Muscle of leg (tissue), 3 donors: ENCODE measurements at regions not wholly inside any gene's neighbourhood (a gene's known extent, or its start where the extent isn't known, plus 50 kb on each side); places are given as distances from the start of the nearest gene placed in this dataset.
"Not testable (repeated sequence)": the region's sequence is repeated elsewhere in the genome, so short reads cannot be mapped to it uniquely, and the experiment has no call there.

ENCODE experiments used
- DNase-seq: peaks from one replicate; pipeline ENCODE4 v3.0.0; 2013
- H3K27ac ChIP-seq: one replicate; pipeline ENCODE4 v1.5.1; 2013; ENCODE audit warnings: mild to moderate bottlenecking, low read length, control low read depth
- H3K27me3 ChIP-seq: one replicate; pipeline ENCODE4 v1.6.1; 2013; ENCODE audit warnings: low read length; ENCODE audit not compliant: control insufficient read depth, insufficient read depth
- H3K36me3 ChIP-seq: one replicate; pipeline ENCODE4 v1.6.1; 2013; ENCODE audit warnings: low read length; ENCODE audit not compliant: control insufficient read depth, insufficient read depth
- H3K4me1 ChIP-seq: one replicate; pipeline ENCODE4 v1.6.1; 2013; ENCODE audit warnings: low read length; ENCODE audit not compliant: control insufficient read depth, insufficient read depth
- H3K4me3 ChIP-seq: one replicate; pipeline ENCODE4 v1.5.1; 2013; ENCODE audit warnings: low read length, control low read depth
- H3K9me3 ChIP-seq: replicated peaks from 2 replicates; pipeline ENCODE4 v1.6.1; 2013; ENCODE audit warnings: low read depth, low read length; ENCODE audit not compliant: control insufficient read depth
- WGBS: methylation state at CpG from one replicate; pipeline ENCODE4 v1.1.5; 2013; ENCODE audit warnings: missing lambda C conversion rate; ENCODE audit not compliant: insufficient coverage; 5-methylcytosine and 5-hydroxymethylcytosine counted together

DNA sequence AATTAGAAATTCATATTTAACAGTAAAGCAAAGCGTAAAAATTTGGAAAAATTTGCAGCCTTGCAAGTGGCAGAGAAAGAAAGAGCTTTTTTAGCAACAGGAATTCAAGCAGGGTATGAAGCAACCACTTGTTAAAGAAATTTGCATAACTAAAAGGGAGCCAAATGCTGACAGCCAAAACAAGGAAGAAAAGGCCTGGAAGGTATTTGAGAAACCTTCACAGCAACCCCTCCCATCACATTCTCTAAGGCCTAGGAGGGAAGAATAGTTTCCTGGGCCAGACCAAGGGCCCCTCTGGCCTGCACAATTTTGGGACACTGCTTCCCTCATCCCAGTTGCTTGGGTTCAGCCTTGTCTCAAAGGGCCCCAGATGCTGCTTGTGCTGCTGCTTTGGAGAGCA is 672.4 kb upstream of the TMPRSS15 start:
- H3K27ac ChIP-seq = no peak overlapping the region
- no peaks in the 10 kb centered on the region for H3K4me1 ChIP-seq
- DNase-seq = no peak
- WGBS = no CpG with 5 or more reads among the region's 1 CpG
- H3K27me3 ChIP-seq = no peaks in the 10 kb centered on the region
- H3K36me3 ChIP-seq = no peaks in the 10 kb centered on the region
- no peak overlapping the region for H3K4me3 ChIP-seq
- H3K9me3 ChIP-seq = peaks cover 15% of the 10 kb centered on the region

DNA sequence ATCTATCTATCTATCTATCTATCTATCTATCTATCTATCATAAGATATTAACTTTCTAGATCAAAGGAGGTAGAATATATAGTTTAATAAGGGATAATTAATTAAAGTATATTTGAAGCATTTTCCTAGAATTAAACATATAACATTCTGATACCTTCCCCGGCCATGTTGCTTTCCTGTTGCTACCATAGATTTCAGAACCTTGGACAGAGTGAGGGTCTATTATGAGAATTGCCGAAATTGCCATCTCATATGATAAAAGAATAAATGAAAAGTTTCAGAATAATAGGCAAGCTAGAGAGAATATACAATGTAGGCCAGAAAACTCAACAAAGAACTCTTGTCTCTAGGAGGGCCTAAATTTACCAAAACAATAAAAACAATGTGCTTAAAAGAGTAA is 706.1 kb upstream of the TMPRSS15 start:
- WGBS = no CpG with 5 or more reads among the region's 2 CpGs
- no peak for DNase-seq
- no peak overlapping the region for H3K4me3 ChIP-seq

DNA sequence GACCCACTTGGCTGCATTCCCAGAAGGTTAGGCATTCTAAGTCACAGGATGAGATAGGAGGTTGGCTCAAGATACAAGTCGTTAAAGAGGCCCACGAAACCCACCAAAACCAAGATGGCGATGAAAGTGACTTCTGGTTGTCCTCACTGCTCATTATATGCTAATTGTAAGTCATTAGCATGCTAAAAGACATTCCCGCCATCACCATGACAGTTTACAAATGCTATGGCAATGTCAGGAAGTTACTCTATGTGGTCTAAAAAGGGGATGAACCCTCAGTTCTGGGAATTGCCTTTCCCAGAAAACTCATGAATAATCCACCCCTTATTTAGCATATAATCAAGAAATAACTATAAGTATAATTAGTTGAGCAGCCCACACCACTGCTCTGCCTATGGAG is 715.7 kb upstream of the TMPRSS15 start:
- H3K27me3 ChIP-seq, H3K4me3 ChIP-seq: not testable (repeated sequence)
- no CpG with 5 or more reads among the region's 4 CpGs for WGBS

More for the DNA sequence above, 706.1 kb upstream of the TMPRSS15 start:
- no peaks in the 10 kb centered on the region for H3K27me3 ChIP-seq
- no peaks in the 10 kb centered on the region for H3K36me3 ChIP-seq
- no peak overlapping the region for H3K27ac ChIP-seq
- H3K9me3 ChIP-seq = no peaks in the 10 kb centered on the region
- no peaks in the 10 kb centered on the region for H3K4me1 ChIP-seq

DNA sequence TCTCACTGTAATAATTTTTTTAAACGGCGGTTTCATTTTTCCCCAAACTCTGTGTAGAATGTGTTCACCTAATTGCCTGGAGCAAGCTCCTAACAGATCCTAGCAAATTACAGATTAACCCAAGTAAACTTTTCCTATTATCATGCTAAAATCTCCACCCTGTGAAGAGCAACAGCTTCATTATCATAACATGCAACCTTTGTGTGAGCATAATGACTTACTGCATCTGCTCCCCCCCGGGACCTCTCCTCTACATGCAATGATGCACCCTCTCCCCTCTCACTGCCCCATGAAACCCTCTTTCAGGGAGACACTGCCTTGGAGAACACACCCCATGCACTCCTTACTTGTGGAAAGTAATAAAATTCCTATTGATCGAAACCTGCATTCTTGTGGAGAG is 717.0 kb upstream of the TMPRSS15 start:
- no peak for DNase-seq
- Histone ChIP-seq H3K27ac (no peak overlapping the region), H3K36me3 (no peaks in the 10 kb centered on the region), H3K4me3 (no peak overlapping the region), H3K4me1 (no peaks in the 10 kb centered on the region), H3K9me3 (no peaks in the 10 kb centered on the region), H3K27me3 (no peaks in the 10 kb centered on the region)
- 92% methylated on average over 2 of the region's 4 CpGs for WGBS

More for the DNA sequence above, 715.7 kb upstream of the TMPRSS15 start:
- H3K9me3 ChIP-seq, H3K4me1 ChIP-seq, DNase-seq, H3K36me3 ChIP-seq, H3K27ac ChIP-seq: not testable (repeated sequence)

DNA sequence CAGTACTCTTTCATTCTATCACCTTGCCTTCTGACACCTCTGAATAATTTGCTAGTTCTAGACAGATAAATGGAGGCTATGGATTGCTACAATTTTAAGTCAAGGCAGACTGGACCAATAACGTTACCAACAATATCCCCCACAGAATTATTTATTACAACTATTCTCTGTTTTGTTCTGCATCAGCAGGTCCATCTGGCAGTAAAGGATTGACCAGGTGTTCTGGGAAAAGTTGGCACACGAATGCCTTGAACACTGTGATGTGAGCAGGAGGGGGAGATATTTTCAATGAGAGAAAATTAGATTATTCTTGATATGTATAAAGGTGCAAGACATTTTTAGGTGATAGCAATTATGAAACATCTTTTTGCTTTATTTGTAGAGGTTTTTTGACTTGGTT is 718.8 kb upstream of the TMPRSS15 start:
- Histone ChIP-seq H3K36me3 (no peaks in the 10 kb centered on the region), H3K27ac (no peak overlapping the region), H3K4me3 (no peak overlapping the region), H3K4me1 (no peaks in the 10 kb centered on the region), H3K27me3 (no peaks in the 10 kb centered on the region), H3K9me3 (no peaks in the 10 kb centered on the region)
- WGBS = 50% methylated on average over 1 of the region's 2 CpGs
- no peak for DNase-seq

DNA sequence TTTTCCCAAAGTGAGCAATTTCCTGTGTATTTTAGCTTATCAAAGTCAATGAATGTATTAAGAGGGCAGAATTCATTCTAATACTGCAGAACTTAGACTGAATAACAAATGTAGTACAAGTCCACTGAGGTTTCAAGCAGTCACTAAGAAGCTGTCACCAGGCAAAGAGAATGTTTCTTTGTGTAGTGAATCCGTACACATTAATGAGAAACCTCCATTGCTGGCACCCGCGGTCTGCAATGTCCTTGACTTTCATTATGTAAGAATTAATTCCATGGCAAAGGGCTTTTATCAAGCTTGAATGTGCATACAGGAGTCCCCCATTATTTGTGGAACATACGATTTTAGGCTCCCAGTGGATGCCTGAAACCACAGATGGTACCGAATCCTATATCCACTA is 719.5 kb upstream of the TMPRSS15 start:
- H3K27me3 ChIP-seq = no peaks in the 10 kb centered on the region
- no peaks in the 10 kb centered on the region for H3K9me3 ChIP-seq
- no peak overlapping the region for H3K27ac ChIP-seq
- no peak for DNase-seq
- H3K36me3 ChIP-seq = no peaks in the 10 kb centered on the region
- no CpG with 5 or more reads among the region's 5 CpGs for WGBS
- no peak overlapping the region for H3K4me3 ChIP-seq
- no peaks in the 10 kb centered on the region for H3K4me1 ChIP-seq

- DNase-seq = no peak
- H3K27ac ChIP-seq = no peak overlapping the region
- WGBS = 83% methylated on average over 1 of the region's 2 CpGs
- no peak overlapping the region for H3K4me3 ChIP-seq
- no peaks in the 10 kb centered on the region for H3K27me3 ChIP-seq
- no peaks in the 10 kb centered on the region for H3K9me3 ChIP-seq
- no peaks in the 10 kb centered on the region for H3K4me1 ChIP-seq
- no peaks in the 10 kb centered on the region for H3K36me3 ChIP-seq
These were observed 719.9 kb upstream of the TMPRSS15 start for GRCh38 chr21:19123525-19123924.

DNA sequence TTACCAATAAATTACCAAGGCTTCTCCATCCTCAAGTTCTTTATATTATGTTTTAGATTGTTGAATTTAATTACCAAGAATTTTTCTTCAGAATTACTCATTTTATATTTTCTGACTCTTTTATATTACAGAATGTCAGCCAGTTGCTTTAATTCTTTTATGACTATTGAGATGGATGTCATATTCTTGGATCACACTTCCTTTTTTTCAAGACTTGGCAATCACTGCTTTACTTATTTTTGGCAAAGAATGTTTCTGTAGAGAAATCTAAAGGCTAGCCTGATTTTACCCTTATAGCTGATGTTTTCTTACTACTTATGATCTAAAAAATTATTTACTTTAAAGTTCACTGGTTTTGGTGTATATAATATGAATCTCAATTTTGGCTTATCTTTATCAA is 721.1 kb upstream of the TMPRSS15 start:
- Histone ChIP-seq H3K4me1 (no peaks in the 10 kb centered on the region), H3K4me3 (no peak overlapping the region), H3K27me3 (no peaks in the 10 kb centered on the region), H3K9me3 (no peaks in the 10 kb centered on the region), H3K36me3 (no peaks in the 10 kb centered on the region), H3K27ac (no peak overlapping the region)
- peak; percentile 43 for DNase-seq

DNA sequence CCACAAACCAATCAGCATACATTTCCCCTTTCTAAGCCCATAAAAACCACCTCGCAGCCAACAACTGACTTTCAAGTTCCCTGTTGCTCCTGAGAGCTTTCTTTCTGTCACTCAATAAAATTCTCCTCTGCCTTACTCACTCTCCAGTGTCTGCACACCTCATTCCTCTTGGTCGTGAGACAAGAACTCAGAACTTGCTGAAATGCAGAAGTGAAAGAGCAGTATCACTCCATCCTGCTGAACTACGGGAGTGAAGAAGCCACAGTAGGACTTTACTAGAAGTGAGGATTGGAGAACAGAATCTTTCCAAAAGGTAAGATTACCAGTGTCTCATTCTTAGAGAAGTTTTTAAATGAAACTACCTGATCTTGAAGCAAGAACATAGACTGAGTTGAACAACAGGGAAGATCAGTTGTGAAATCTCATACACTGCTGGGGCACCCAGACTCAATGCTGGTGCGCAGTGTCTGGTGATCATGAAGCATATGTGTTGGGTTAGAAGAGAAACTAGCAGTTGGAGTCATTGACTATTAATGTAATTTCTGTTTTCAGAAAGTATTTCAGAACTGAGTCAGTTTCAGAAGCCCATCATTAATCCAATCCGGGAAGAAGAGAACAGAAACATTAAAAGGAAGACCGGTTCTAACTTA is 726.9 kb upstream of the TMPRSS15 start:
- no peaks in the 10 kb centered on the region for H3K36me3 ChIP-seq
- no peak for DNase-seq
- 88% methylated on average over 2 of the region's 6 CpGs for WGBS
- no peak overlapping the region for H3K27ac ChIP-seq
- H3K4me3 ChIP-seq = no peak overlapping the region
- no peaks in the 10 kb centered on the region for H3K4me1 ChIP-seq
- H3K27me3 ChIP-seq = no peaks in the 10 kb centered on the region
- H3K9me3 ChIP-seq = peaks cover 4% of the 10 kb centered on the region

GRCh38 chr21:19141511-19141910 is 737.9 kb upstream of the TMPRSS15 start:
- Histone ChIP-seq H3K27me3 (no peaks in the 10 kb centered on the region), H3K9me3 (no peaks in the 10 kb centered on the region), H3K4me3 (no peak overlapping the region), H3K4me1 (no peaks in the 10 kb centered on the region), H3K36me3 (no peaks in the 10 kb centered on the region), H3K27ac (no peak overlapping the region)
- no CpG with 5 or more reads among the region's 2 CpGs for WGBS
- no peak for DNase-seq

GRCh38 chr21:19145682-19146293 is 742.2 kb upstream of the TMPRSS15 start:
- WGBS = no CpG with 5 or more reads among the region's 4 CpGs
- no peak overlapping the region for H3K27ac ChIP-seq

More at GRCh38 chr21:19145682-19146293, 742.2 kb upstream of the TMPRSS15 start:
- no peak for DNase-seq
- H3K4me1 ChIP-seq = no peaks in the 10 kb centered on the region
- H3K4me3 ChIP-seq = no peak overlapping the region
- H3K27me3 ChIP-seq = no peaks in the 10 kb centered on the region
- H3K9me3 ChIP-seq = peaks cover 2% of the 10 kb centered on the region
- no peaks in the 10 kb centered on the region for H3K36me3 ChIP-seq
